HCT116 (cell line): ENCODE measurements at regions not wholly inside any gene's neighbourhood (a gene's known extent, or its start where the extent isn't known, plus 50 kb on each side); places are given as distances from the start of the nearest gene placed in this dataset.
A peak's percentile ranks its signal among the peaks of the same experiment; 100 is the strongest.

Source experiments
- ATAC-seq: fragments of 200-7000 bp; cut with Tn5 transposase; 2 replicates; pipeline ENCODE4 v1.9.1; 2020; ENCODE audit warnings: mild to moderate bottlenecking, moderate library complexity
- BruUV-seq: library from RNA; stranded (reverse); fragments of 400-500 nt; replicated peaks from 2 replicates; lab custom pipeline; 2021; lab: Mats Ljungman, UMichigan
- CTCF ChIA-PET: fragments of 300-600 bp; sonication (Branson Sonifier 250); formaldehyde crosslinking; loops from one replicate; lab custom pipeline; 2021; ENCODE audit warnings: antibody characterized with exemption; lab: Charles Lee
- POLR2A ChIA-PET: fragments of 300-600, 350-600 bp; sonication (Branson Sonifier 250); formaldehyde crosslinking; loops from one replicate; lab custom pipeline; 2021; ENCODE audit warnings: antibody characterized with exemption; lab: Charles Lee
- RAD21 ChIA-PET, 2 experiments: fragments of 300-600 bp; sonication (Branson Sonifier 250); formaldehyde crosslinking; loops; one replicate each; lab custom pipeline; 2023; ENCODE audit warnings: low total read pairs in 2 of 2; ENCODE audit not compliant: uncharacterized antibody in 2 of 2, unreplicated experiment in 2 of 2, low non-redundant PET in 1 of 2; lab: Charles Lee
- DNase-seq: peaks from one replicate; pipeline ENCODE4 v3.0.0-alpha.2; 2010; ENCODE audit warnings: low read depth, low spot score
- H2AFZ ChIP-seq: fragments of 200-600 bp; shearing (Covaris generic), sonication (generic); 2 replicates; pipeline ENCODE4 v1.6.1; 2017; ENCODE audit warnings: low read depth, mixed run types, mixed read lengths, antibody characterized with exemption, low read length; ENCODE audit not compliant: poor library complexity, severe bottlenecking
- H3K27ac ChIP-seq: 2 replicates; pipeline ENCODE4 v1.5.1; 2012; ENCODE audit warnings: low read depth, low read length
- H3K27me3 ChIP-seq: fragments of 200-600 bp; sonication (generic); 2 replicates; pipeline ENCODE4 v1.6.1; 2016; ENCODE audit warnings: mixed run types, low read length, mixed read lengths; ENCODE audit not compliant: insufficient read depth
- H3K36me3 ChIP-seq, 2 experiments: fragments of 200-500 bp in 1 of 2; fragments of 200-600 bp in 1 of 2; sonication (Bioruptor generic) in 1 of 2; sonication (generic) in 1 of 2; 2 replicates each; pipeline versions ENCODE4 v1.5.1 to v1.6.1; 2014 to 2016; ENCODE audit warnings: low read length in 2 of 2, inconsistent platforms in 1 of 2, mixed read lengths in 1 of 2, mixed run types in 1 of 2; ENCODE audit not compliant: insufficient read depth in 2 of 2, control insufficient read depth in 1 of 2
- H3K4me1 ChIP-seq, 2 experiments: fragments of 200-600 bp in 1 of 2; sonication (generic) in 1 of 2; 2 replicates each; pipeline versions ENCODE4 v1.5.1 to v1.6.1; 2012 to 2017; ENCODE audit warnings: low read length in 2 of 2, inconsistent platforms in 1 of 2, mild to moderate bottlenecking in 1 of 2, mixed read lengths in 1 of 2, mixed run types in 1 of 2, moderate library complexity in 1 of 2; ENCODE audit not compliant: insufficient read depth in 2 of 2, control insufficient read depth in 1 of 2
- H3K4me2 ChIP-seq: fragments of 200-600 bp; sonication (generic); 2 replicates; pipeline ENCODE4 v1.6.1; 2017; ENCODE audit warnings: mixed run types, low read length, mixed read lengths
- H3K4me3 ChIP-seq, 2 experiments: fragments of 200-600 bp in 1 of 2; sonication (generic) in 1 of 2; replicated peaks in 1 of 2; 2 replicates each; pipeline ENCODE4 v1.5.1; 2011 to 2016; ENCODE audit warnings: low read length in 2 of 2, control low read depth in 1 of 2, low read depth in 1 of 2, mild to moderate bottlenecking in 1 of 2, mixed read lengths in 1 of 2, mixed run types in 1 of 2
- H3K79me2 ChIP-seq: fragments of 200-600 bp; sonication (generic); 2 replicates; pipeline ENCODE4 v1.6.1; 2017; ENCODE audit warnings: mild to moderate bottlenecking, mixed run types, low read length, moderate library complexity, mixed read lengths; ENCODE audit not compliant: insufficient read depth
- H3K9ac ChIP-seq: fragments of 200-600 bp; sonication (generic); 2 replicates; pipeline ENCODE4 v1.6.1; 2016; ENCODE audit warnings: low read length, mixed read lengths
- H3K9me2 ChIP-seq: fragments of 200-600 bp; sonication (generic), shearing (Covaris generic); 2 replicates; pipeline ENCODE4 v1.6.1; 2017; ENCODE audit warnings: mixed run types, mild to moderate bottlenecking, moderate library complexity; ENCODE audit not compliant: insufficient read depth
- H3K9me3 ChIP-seq, 2 experiments: fragments of 200-500 bp in 1 of 2; fragments of 200-600 bp in 1 of 2; sonication (Bioruptor generic) in 1 of 2; sonication (generic) in 1 of 2; 2 replicates each; pipeline ENCODE4 v1.6.1; 2014 to 2017; ENCODE audit warnings: low read length in 2 of 2, mixed read lengths in 2 of 2, inconsistent platforms in 1 of 2, low read depth in 1 of 2, mild to moderate bottlenecking in 1 of 2, mixed run types in 1 of 2, moderate library complexity in 1 of 2; ENCODE audit not compliant: control insufficient read depth in 1 of 2, insufficient read depth in 1 of 2
- H4K20me1 ChIP-seq: fragments of 200-600 bp; sonication (generic), shearing (Covaris generic); 2 replicates; pipeline ENCODE4 v1.6.1; 2017; ENCODE audit warnings: mixed run types, mild to moderate bottlenecking, moderate library complexity; ENCODE audit not compliant: insufficient read depth
- ATF3 ChIP-seq: IDR thresholded peaks from 2 replicates; pipeline ENCODE4 v1.6.1; 2012
- CEBPB ChIP-seq: IDR thresholded peaks from 2 replicates; pipeline ENCODE4 v1.6.1; 2012; ENCODE audit warnings: low read depth
- EGR1 ChIP-seq: IDR thresholded peaks from 2 replicates; pipeline ENCODE4 v1.6.1; 2012; ENCODE audit warnings: low read depth
- EZH2 ChIP-seq: fragments of 200-600 bp; sonication (generic); IDR thresholded peaks from 2 replicates; pipeline ENCODE4 v1.6.1; 2017; ENCODE audit warnings: antibody characterized with exemption, mixed run types
- EZH2phosphoT487 ChIP-seq: fragments of 200-600 bp; IDR thresholded peaks from 2 replicates; pipeline ENCODE4 v1.6.1; 2018; ENCODE audit warnings: antibody characterized with exemption, borderline replicate concordance
- MAX ChIP-seq: IDR thresholded peaks from 2 replicates; pipeline ENCODE4 v1.6.1; 2012
- POLR2A ChIP-seq: IDR thresholded peaks from 2 replicates; pipeline ENCODE4 v1.7.0; 2011; ENCODE audit warnings: borderline replicate concordance; ENCODE audit not compliant: insufficient read depth, insufficient read length; ENCODE audit errors: extremely low read depth
- POLR2AphosphoS5 ChIP-seq: IDR thresholded peaks from 2 replicates; pipeline ENCODE4 v1.6.1; 2011; ENCODE audit warnings: mild to moderate bottlenecking, low read depth, low read length, moderate library complexity
- RAD21 ChIP-seq: IDR thresholded peaks from 2 replicates; pipeline ENCODE4 v1.6.1; 2012; ENCODE audit warnings: low read depth, mild to moderate bottlenecking
- YY1 ChIP-seq: IDR thresholded peaks from 2 replicates; pipeline ENCODE4 v1.6.1; 2011; ENCODE audit warnings: low read length, low read depth, moderate library complexity, mild to moderate bottlenecking; ENCODE audit not compliant: insufficient replicate concordance; ENCODE audit errors: extremely low read depth
- ZFX ChIP-seq: fragments of 450-650 bp; IDR thresholded peaks from 2 replicates; pipeline ENCODE4 v1.6.1; 2017
- intact Hi-C: fragments of 100-400 bp; cut with micrococcal nuclease; formaldehyde crosslinking; loops from 2 replicates; pipeline ENCODE4 v1.10.0; 2022

GRCh38 chr6:27157459-27158315, 89.8 kb upstream of the PRSS16 start (continued):
- TF ChIP-seq CEBPB (no peak), YY1 (peak; percentile 31)

- no peak overlapping the region for H3K9ac ChIP-seq
- TF ChIP-seq RAD21 = no peak
- TF ChIP-seq EGR1 = no peak
- no peak for TF ChIP-seq MAX
- no peak for TF ChIP-seq POLR2AphosphoS5
- TF ChIP-seq POLR2A = no peak
- no peak for TF ChIP-seq ATF3
- no peak for TF ChIP-seq ZFX
- TF ChIP-seq EZH2phosphoT487 = no peak
- TF ChIP-seq EZH2 = no peak
- TF ChIP-seq, all 23 proteins: peak for 0
- ChIA-PET RAD21 (no interaction called here), CTCF (interaction anchor here (1.7 kb wide), 1 partner anchor 650 kb away, joined by 5 read pairs; a partner anchor contains a TSS), POLR2A (interaction anchor here (1.0 to 1.5 kb wide), 2 partner anchors 11 to 735 kb away, joined by 4 to 5 read pairs; a partner anchor contains a TSS)
- Histone ChIP-seq H4K20me1 (no peaks in the 10 kb centered on the region), H2AFZ (peak overlapping the region; percentile 34), H3K27me3 (no peaks in the 10 kb centered on the region), H3K36me3 (no peaks in the 10 kb centered on the region), H3K27ac (peak overlapping the region; percentile 57; the same call in 1 of the 2 replicates), H3K9me3 (no peaks in the 10 kb centered on the region), H3K4me3 (no peak overlapping the region), H3K79me2 (no peaks in the 10 kb centered on the region), H3K4me1 (peaks cover 4 to 41% of the 10 kb centered on the region in 2 experiments; a peak in 3 of 4 replicates), H3K9me2 (0 out of 2 replicates have a peak, but pooled peaks cover 3% of the 10 kb centered on the region), H3K4me2 (peak overlapping the region; percentile 73)
- BruUV-seq = no TSS peak
- no peak for ATAC-seq
- no peak for DNase-seq
- intact Hi-C loops = loop anchor here (1.0 to 5.0 kb wide), 4 partner anchors 31 to 1439 kb away; no protein-coding TSS in a partner anchor
These were observed 89.2 kb upstream of the PRSS16 start for GRCh38 chr6:27158316-27158643.
